GM23248 (cell line): ENCODE measurements at regions not wholly inside any gene's neighbourhood (a gene's known extent, or its start where the extent isn't known, plus 50 kb on each side); places are given as distances from the start of the nearest gene placed in this dataset.

Experiments
- EZH2 ChIP-seq: fragments of 200-600 bp; sonication (generic); IDR thresholded peaks from 2 replicates; pipeline ENCODE4 v1.6.1; 2018; ENCODE audit warnings: antibody characterized with exemption, mild to moderate bottlenecking; ENCODE audit not compliant: insufficient read depth, poor library complexity, severe bottlenecking
- EZH2phosphoT487 ChIP-seq: fragments of 200-600 bp; sonication (generic); IDR thresholded peaks from 2 replicates; pipeline ENCODE4 v1.6.1; 2018; ENCODE audit warnings: antibody characterized with exemption, moderate library complexity, mild to moderate bottlenecking, low read depth; ENCODE audit not compliant: insufficient read depth

- TF ChIP-seq EZH2 (no peak), EZH2phosphoT487 (no peak)
Observed at GRCh38 chr1:244347942-244348341, 103.8 kb downstream of the ADSS2 start.
